Pancreas (tissue), 10 donors: ENCODE measurements at regions not wholly inside any gene's neighbourhood (a gene's known extent, or its start where the extent isn't known, plus 50 kb on each side); places are given as distances from the start of the nearest gene placed in this dataset.

Experiments
- ATAC-seq, 4 donors: fragments of 200-7000 bp; cut with Tn5 transposase; one replicate each; pipeline versions ENCODE4 v1.8.0 to v1.9.1; 2020; ENCODE audit warnings: mild to moderate bottlenecking in 4 of 4, moderate library complexity in 4 of 4
- DNase-seq, 6 donors: peaks; one replicate each; pipeline ENCODE4 v3.0.0-alpha.2; 2020
- FAIRE-seq: peaks from 2 replicates; lab custom pipeline; 2012; peaks lifted over from hg19 to GRCh38; lab: Jason Lieb, UNC
- H3K27ac ChIP-seq, 4 donors: fragments of 200-600 bp; sonication (generic); 1 replicate in 3 of 4; 2 replicates in 1 of 4; pipeline versions ENCODE4 v1.5.0 to v1.8.0; 2020
- H3K27me3 ChIP-seq, 4 donors: fragments of 200-600 bp; one replicate each; pipeline ENCODE4 v1.8.0; 2021
- H3K36me3 ChIP-seq, 3 donors: fragments of 200-600 bp; sonication (generic) in 1 of 3; one replicate each; pipeline versions ENCODE4 v1.5.0 to v1.8.0; 2020 to 2021
- H3K4me1 ChIP-seq, 3 donors: fragments of 200-600 bp; one replicate each; pipeline ENCODE4 v1.8.0; 2021
- H3K4me3 ChIP-seq, 4 donors: fragments of 200-600 bp; sonication (generic) in 2 of 4; one replicate each; pipeline versions ENCODE4 v1.5.0 to v1.8.0; 2020 to 2021
- H3K9me3 ChIP-seq, 4 donors: fragments of 200-600 bp; one replicate each; pipeline ENCODE4 v1.8.0; 2021
- WGBS, 2 donors: extraction: QIAGEN DNeasy Blood & Tissue Kit; methylation state at CpG; one replicate each; pipeline ENCODE4 v1.1.7; 2013; 5-methylcytosine and 5-hydroxymethylcytosine counted together
- intact Hi-C, 3 donors: fragments of 100-400 bp; cut with DNase I; formaldehyde crosslinking; loops; one replicate each; pipeline versions ENCODE4 v1.11.1 to v1.14.2; 2022
- TF ChIP-seq, protein P1 (sequence below), 4 donors: fragments of 200-600 bp; sonication (generic) in 3 of 4; IDR thresholded peaks; one replicate each; pipeline versions ENCODE4 v1.5.0 to v1.8.0; 2021; ENCODE audit warnings: antibody characterized with exemption in 4 of 4
- donor health status: healthy with polysubstance abuse.
- donor health status: DM: no; HTN: no; CAD: no; lungs with moderate emphysema.
- donor health status: DM: no; HTN: no; CAD: no.
- donor health status: control.
- donor health status: control.
- donor health status: Bipolar disorder and iron deficiency.
- donor health status: DM: yes; HTN: yes; CAD: no.
- donor health status: DM: no; HTN: no; CAD: no.
- donor health status: DM: no; HTN: no; CAD: no.
- donor health status: DM: yes; HTN: yes; CAD: no.

DNA sequence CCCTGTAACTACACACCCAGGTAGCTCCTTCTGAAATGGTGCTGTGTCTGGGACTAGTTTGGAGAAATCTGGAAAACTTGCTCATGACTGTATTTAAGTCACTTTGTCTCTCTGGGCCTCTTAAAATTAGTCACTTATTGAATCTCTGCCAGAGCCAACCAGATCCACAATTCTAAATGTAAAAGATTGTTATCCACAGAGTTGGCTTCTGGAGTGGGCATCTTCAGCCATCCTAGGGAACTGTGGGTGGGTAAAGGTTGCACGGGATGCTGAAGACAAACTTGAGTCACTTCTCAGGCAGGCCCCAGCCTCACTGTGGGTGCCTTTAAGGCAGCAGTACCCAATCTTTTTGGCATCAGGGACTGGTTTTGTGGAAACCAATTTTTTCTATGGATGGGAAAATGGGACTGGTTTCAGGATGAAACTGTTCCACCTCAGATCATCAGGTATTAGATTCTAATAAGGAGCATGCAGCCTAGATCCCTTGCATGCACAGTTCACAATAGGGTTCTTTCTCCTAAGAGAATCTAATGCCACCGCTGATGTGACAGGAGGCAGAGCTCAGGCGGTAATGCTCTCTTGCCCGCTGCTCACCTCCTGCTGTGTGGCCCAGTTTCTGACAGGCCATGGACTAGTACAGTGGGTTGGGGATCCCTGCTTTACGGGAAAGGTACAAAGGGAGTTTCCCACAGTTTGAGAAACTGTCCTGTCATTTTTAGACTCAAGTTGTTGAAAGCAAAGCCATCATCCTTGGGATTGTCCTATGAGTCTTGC, 98.3 kb upstream of the SPRED2 start:
- DNase-seq (no peak), ATAC-seq (no peak), FAIRE-seq (no peak)
- Histone ChIP-seq H3K27ac (no peak overlapping the region), H3K27me3 (no peaks in the 10 kb centered on the region), H3K9me3 (no peaks in the 10 kb centered on the region), H3K4me1 (no peaks in the 10 kb centered on the region), H3K36me3 (no peaks in the 10 kb centered on the region), H3K4me3 (no peak overlapping the region)
- intact Hi-C loops = no loop called here
- 90 to 93% methylated on average over 5 of the region's 5 CpGs for WGBS, 2 donors
- TF ChIP-seq, protein P1, sequence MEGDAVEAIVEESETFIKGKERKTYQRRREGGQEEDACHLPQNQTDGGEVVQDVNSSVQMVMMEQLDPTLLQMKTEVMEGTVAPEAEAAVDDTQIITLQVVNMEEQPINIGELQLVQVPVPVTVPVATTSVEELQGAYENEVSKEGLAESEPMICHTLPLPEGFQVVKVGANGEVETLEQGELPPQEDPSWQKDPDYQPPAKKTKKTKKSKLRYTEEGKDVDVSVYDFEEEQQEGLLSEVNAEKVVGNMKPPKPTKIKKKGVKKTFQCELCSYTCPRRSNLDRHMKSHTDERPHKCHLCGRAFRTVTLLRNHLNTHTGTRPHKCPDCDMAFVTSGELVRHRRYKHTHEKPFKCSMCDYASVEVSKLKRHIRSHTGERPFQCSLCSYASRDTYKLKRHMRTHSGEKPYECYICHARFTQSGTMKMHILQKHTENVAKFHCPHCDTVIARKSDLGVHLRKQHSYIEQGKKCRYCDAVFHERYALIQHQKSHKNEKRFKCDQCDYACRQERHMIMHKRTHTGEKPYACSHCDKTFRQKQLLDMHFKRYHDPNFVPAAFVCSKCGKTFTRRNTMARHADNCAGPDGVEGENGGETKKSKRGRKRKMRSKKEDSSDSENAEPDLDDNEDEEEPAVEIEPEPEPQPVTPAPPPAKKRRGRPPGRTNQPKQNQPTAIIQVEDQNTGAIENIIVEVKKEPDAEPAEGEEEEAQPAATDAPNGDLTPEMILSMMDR (IDR thresholded peaks at IDR 0.05) = no peak

DNA sequence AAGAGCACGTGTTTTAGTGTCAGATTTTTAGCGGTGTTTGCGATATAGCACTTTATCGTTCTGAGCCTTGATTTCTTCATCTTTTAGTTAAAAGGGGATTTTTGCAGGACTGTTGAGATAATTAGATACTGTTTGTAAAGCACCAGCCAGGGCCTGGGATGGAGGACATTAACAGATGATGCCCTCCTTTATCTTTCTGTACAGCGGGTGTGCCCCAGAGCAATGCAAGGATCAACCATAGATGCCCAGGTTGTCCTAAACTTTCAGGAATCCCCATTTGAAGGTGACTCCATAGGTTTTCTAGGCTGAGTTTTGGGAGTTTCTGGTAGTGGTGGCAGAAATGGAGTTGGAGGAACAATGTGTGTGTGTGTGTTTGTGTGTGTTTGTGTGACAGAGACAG, 97.0 kb upstream of the SPRED2 start:
- H3K27ac ChIP-seq = no peak overlapping the region
- TF ChIP-seq, protein P1 (IDR thresholded peaks at IDR 0.05) = no peak
- no peaks in the 10 kb centered on the region for H3K27me3 ChIP-seq
- H3K9me3 ChIP-seq = no peaks in the 10 kb centered on the region
- no peak for FAIRE-seq
- no peak for DNase-seq
- ATAC-seq = no peak
- intact Hi-C loops = no loop called here
- no peaks in the 10 kb centered on the region for H3K36me3 ChIP-seq
- 94 to 98% methylated on average over 5 of the region's 5 CpGs for WGBS, 2 donors
- no peaks in the 10 kb centered on the region for H3K4me1 ChIP-seq
- H3K4me3 ChIP-seq = no peak overlapping the region

DNA sequence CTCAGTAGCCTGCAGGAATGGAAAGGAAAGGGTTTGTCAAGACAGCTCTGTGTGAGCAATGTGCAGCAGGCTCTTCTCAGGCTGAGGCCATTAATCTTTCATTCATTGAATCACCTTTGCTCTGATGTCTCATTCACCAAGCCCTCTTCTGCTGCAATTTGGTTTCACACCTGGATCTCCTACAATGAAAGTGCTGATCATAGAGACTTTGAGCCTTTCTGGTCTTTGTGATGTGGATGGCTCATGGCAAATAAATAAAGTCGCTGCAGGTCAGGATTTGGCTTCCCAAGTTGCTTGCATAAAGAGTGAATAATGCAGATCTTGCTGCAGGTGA, 95.8 kb upstream of the SPRED2 start:
- no peaks in the 10 kb centered on the region for H3K9me3 ChIP-seq
- no peak for FAIRE-seq
- H3K4me3 ChIP-seq = no peak overlapping the region
- H3K27me3 ChIP-seq = no peaks in the 10 kb centered on the region
- intact Hi-C loops = no loop called here
- ATAC-seq = no peak
- no peaks in the 10 kb centered on the region for H3K36me3 ChIP-seq
- 93 to 94% methylated on average over 1 of the region's 1 CpG for WGBS, 2 donors
- no peak overlapping the region for H3K27ac ChIP-seq
- DNase-seq = no peak
- TF ChIP-seq, protein P1 (IDR thresholded peaks at IDR 0.05) = no peak
- no peaks in the 10 kb centered on the region for H3K4me1 ChIP-seq

DNA sequence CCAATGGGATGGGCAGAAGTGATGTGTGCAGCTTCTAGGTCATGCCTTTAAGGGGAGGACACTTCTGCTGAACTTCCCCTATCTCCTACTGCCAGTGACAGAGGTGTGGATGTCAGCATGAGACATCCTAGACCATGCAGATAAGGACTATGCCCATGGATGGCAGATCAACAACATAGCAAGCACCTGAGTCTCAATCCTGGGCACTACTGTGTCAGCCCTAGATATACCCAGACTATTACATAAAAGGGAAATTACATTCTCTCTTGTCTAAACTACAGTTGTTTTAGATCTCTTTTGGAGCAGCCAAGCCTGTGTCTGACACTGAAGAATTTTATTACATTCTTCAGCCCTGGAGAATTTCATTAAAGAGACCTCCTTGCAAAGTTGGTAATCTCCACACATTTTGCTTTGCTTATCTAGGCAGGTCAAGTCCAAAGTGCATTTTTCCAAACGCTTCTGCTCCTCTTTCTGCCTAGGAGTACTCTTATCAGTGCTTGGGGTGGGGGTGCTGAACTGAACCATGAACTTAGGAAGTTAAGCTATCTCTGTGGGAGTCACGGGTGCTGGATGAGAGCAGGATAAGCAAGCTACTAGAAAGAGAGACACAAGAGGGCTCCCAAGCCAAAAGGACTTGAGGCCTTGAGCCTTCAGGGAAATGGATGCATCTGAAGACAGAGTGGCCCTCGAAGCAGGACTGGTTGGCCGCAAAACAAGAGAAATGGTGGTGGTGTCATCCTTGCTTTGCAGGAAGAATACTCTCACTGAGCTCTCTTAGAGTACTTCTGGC, 95.2 kb upstream of the SPRED2 start:
- no peaks in the 10 kb centered on the region for H3K27me3 ChIP-seq
- WGBS, 2 donors = 51 to 61% methylated on average over 4 of the region's 4 CpGs
- ATAC-seq (no peak), FAIRE-seq (no peak), DNase-seq (no peak)
- H3K27ac ChIP-seq = no peak overlapping the region
- no peaks in the 10 kb centered on the region for H3K4me1 ChIP-seq
- intact Hi-C loops = no loop called here
- TF ChIP-seq, protein P1 (IDR thresholded peaks at IDR 0.05) = no peak
- no peaks in the 10 kb centered on the region for H3K36me3 ChIP-seq
- no peaks in the 10 kb centered on the region for H3K9me3 ChIP-seq
- H3K4me3 ChIP-seq = no peak overlapping the region
